C4-2B (cell line): ENCODE measurements at regions not wholly inside any gene's neighbourhood (a gene's known extent, or its start where the extent isn't known, plus 50 kb on each side); places are given as distances from the start of the nearest gene placed in this dataset.

Source experiments
- H3K27ac ChIP-seq: fragments of 450-650 bp; 2 replicates; pipeline ENCODE4 v1.5.1; 2017
- ZFX ChIP-seq: fragments of 450-650 bp; IDR thresholded peaks from 2 replicates; pipeline ENCODE4 v1.6.1; 2017
- TF ChIP-seq, protein P1 (sequence below): fragments of 450-650 bp; conservative IDR thresholded peaks from 2 replicates; pipeline ENCODE4 v1.5.1; 2017; ENCODE audit warnings: mild to moderate bottlenecking

DNA sequence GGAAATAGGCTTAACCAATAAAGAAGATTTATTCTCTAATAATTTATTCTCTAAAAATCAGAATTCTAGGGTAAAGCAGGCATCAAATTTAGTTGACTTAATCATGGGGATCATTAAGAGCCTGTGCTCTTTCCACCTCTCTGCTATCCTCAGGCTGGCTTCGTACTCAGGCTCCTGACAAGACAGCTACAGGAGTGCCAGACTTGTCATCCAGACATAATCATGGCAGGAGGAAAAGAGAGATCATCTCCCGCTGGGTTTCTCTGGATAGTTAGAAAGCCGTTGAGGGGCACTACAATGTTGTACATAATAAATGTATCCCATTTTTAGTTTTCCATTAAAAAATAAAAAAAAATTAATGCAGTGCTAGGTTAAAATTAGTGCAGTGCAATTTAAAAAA is 171.9 kb downstream of the SEC61B start:
- TF ChIP-seq ZFX: no peak
- TF ChIP-seq, protein P1, sequence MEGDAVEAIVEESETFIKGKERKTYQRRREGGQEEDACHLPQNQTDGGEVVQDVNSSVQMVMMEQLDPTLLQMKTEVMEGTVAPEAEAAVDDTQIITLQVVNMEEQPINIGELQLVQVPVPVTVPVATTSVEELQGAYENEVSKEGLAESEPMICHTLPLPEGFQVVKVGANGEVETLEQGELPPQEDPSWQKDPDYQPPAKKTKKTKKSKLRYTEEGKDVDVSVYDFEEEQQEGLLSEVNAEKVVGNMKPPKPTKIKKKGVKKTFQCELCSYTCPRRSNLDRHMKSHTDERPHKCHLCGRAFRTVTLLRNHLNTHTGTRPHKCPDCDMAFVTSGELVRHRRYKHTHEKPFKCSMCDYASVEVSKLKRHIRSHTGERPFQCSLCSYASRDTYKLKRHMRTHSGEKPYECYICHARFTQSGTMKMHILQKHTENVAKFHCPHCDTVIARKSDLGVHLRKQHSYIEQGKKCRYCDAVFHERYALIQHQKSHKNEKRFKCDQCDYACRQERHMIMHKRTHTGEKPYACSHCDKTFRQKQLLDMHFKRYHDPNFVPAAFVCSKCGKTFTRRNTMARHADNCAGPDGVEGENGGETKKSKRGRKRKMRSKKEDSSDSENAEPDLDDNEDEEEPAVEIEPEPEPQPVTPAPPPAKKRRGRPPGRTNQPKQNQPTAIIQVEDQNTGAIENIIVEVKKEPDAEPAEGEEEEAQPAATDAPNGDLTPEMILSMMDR: no peak

GRCh38 chr9:99398241-99398640 is 176.2 kb downstream of the SEC61B start:
- H3K27ac ChIP-seq: no peak overlapping the region
- TF ChIP-seq, protein P1: no peak
- no peak for TF ChIP-seq ZFX

More for the DNA sequence above, 171.9 kb downstream of the SEC61B start:
- no peak overlapping the region for H3K27ac ChIP-seq

- TF ChIP-seq ZFX: no peak
- TF ChIP-seq, protein P1: no peak
- H3K27ac ChIP-seq: no peak overlapping the region
These were observed 177.4 kb downstream of the SEC61B start for GRCh38 chr9:99399474-99399873.

DNA sequence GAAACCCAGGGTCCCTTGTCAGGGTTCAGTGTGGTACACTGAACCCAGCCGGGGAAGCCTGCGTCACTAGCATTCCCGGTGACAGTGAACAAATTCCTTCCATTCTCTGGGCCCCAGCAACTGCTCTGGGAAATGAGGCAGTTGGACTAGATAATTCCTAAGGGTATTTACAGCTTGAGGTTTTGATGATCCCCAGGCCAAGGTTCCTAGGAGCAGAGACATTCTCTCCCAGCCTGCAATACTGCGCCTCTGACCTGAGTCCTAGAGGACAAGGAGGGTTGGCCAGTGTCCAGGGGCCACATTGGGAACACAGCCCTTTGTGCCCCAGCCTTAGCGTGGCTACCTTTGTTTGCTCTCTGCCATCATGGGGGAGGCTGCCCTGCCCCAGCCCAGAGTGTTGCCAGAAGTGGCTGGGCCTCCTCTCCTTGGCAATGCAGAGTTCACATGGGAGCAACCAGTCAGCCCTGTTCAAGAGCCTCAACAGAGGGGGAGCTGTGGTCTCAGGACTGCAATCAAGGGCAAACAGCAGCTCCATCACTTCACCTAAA is 178.2 kb downstream of the SEC61B start:
- no peak overlapping the region for H3K27ac ChIP-seq

DNA sequence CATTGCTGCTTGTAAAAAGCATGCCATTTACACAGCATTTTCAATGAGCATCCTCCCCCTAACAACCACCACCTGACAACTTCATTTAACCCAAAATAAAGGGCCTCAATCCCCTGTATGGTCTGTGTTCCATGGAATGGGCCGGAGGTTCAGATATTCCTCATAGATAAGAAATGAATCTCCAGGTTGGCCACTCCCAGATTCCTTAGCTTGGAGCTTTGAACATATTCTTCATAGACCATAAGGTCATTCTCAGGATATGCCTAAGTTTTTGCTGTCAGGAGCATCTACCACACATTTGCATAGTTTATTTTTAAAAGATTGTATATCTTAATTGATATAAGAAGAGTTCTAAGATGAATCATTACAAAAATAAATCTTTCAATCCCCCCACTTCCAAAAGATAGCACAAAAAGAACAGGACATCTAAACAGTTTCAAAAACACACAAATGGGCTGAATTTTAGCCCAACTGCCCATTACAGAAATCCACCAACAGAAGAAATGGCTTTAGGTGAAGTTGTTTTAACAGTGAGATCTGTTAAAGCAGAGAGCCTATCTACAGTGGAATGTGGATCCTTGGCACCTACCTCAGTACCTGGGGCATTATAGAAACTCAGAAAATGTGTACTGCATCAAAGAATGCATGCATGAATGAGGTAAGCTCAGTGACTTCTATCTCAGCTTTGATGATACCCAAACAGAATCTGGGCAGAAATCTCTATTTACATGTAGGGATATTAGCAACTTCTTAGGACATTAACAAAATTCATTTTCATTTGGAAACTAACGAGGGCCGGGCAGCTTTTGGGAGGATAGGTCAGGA is 179.8 kb downstream of the SEC61B start:
- TF ChIP-seq ZFX: no peak
- TF ChIP-seq, protein P1: no peak
- H3K27ac ChIP-seq: no peak overlapping the region

More for the DNA sequence above, 178.2 kb downstream of the SEC61B start:
- TF ChIP-seq, protein P1: no peak
- no peak for TF ChIP-seq ZFX

GRCh38 chr9:99403371-99403770 is 181.3 kb downstream of the SEC61B start:
- H3K27ac ChIP-seq: no peak overlapping the region

DNA sequence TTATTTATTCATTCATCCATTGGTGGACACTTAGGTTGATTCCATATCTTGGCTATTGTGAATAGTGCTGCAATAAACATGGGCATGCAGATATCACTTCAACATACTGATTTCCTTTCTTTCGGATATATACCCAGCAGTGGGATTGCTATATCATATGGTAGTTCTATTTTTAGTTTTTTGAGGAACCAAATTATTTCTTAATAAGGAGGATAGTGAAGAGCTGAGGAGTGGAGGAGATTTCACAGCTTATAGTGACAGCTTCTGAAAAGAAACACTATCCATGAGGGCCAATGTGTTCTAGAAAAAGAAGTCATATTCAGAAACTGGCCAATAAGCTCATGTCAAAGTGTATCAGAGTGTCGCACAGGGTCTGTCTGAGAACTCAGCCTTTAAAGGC is 183.3 kb downstream of the SEC61B start:
- H3K27ac ChIP-seq: no peak overlapping the region

More at GRCh38 chr9:99403371-99403770, 181.3 kb downstream of the SEC61B start:
- TF ChIP-seq, protein P1: no peak
- no peak for TF ChIP-seq ZFX

More for the DNA sequence above, 183.3 kb downstream of the SEC61B start:
- no peak for TF ChIP-seq ZFX
- TF ChIP-seq, protein P1: no peak
